HG03342 (cell line): ENCODE measurements at regions not wholly inside any gene's neighbourhood (a gene's known extent, or its start where the extent isn't known, plus 50 kb on each side); places are given as distances from the start of the nearest gene placed in this dataset.
A peak's percentile ranks its signal among the peaks of the same experiment; 100 is the strongest.
"Not testable (repeated sequence)": the region's sequence is repeated elsewhere in the genome, so short reads cannot be mapped to it uniquely, and the experiment has no call there.

Source experiments
- ATAC-seq: cut with Tn5 transposase; IDR thresholded peaks from one replicate; pipeline ENCODE4 v1.9.1; 2021; ENCODE audit warnings: mild to moderate bottlenecking, moderate library complexity; ENCODE audit not compliant: unreplicated experiment

DNA sequence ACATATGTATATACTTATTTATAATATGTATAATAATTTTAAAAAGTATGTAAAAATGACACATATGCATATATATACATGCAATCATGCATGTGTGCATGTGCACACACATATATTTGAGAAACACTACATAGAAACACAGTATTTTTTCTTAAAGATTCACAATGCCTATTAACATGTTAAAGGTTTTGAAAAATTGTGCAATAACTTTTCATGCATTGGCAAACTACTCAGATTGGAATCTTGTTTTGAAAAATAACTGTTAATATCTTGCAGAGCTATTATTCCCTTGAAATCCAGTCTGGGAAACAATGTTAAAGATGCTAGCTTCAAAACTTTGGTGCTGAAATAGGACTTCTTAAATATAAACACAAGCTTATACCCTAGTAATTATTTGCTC lies 256.2 kb upstream of the P2RY1 start:
- ATAC-seq, result no peak

DNA sequence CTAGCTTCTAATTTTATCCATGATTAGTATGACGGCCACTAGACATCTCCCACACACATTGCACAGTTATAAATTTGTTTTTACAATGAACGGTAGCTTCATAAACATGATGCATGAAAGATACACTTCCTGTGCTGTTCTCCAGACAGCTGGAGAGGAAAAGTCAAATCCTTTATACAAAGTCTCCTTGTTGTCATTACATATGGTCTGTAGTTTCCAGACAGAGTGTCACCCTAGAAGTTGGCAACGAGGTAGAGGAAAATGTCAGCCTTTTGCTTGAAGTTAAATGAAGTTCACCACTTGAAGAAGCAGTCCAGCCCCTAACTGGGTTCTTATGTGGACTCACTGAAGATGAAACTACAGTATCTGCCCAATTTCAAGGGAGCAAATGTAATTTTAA lies 253.0 kb upstream of the P2RY1 start:
- ATAC-seq, result no peak

DNA sequence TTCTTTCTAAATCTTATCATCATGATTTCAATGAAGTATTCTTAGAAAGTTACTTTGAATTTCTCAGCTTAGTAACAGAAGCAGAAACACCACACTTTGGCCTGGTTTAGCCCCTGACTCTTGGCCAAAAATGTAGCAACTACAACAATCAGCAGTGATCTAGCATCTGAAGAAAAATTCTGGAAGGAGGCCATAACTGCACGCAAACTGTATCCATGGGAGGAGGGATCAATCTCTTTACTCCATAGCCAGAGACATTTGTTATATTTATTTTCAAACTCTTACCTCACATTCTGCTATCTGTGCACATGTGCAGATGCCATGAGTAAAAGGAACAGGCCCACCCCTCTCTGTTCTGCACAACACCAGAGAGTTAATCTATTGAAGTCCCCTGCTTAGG lies 251.0 kb upstream of the P2RY1 start:
- no peak for ATAC-seq

DNA sequence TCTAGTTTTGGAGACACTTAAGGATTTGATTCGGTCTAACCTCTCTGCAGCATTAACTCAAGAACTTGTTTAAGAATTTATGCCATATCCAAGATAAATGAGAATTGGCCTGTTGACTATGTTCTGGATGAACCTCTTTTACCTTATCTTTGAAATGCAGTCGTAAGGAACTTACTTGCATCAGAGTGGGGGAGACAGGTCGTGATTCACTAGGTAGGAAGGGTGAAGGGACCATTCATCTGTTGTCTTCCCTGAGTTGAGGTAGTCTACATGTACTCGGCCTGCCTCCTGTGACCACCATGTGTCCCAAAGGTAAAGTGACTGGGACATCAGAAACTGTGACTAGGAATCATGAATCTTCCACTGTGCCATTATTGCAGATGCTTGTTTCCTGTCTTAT lies 248.0 kb upstream of the P2RY1 start:
- ATAC-seq, result no peak

DNA sequence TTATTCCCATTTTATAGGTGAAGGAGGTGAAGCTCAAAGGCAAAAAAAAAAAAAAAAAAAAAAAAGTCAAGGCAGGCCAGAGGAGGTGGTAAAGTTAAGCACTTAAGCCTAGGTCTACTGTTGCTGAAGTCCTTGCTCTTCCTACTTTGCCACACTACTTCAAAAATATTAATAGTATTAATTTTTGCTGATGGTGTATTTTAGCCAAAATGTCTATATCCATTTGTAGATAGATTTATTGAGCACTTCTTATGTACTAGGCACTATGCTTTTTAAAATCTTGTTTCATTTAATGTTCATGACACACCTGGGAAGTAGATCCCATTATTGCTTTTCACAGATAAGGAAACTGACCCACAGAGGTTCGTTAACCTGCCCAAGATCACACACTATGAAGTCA lies 247.1 kb upstream of the P2RY1 start:
- ATAC-seq, result no peak

DNA sequence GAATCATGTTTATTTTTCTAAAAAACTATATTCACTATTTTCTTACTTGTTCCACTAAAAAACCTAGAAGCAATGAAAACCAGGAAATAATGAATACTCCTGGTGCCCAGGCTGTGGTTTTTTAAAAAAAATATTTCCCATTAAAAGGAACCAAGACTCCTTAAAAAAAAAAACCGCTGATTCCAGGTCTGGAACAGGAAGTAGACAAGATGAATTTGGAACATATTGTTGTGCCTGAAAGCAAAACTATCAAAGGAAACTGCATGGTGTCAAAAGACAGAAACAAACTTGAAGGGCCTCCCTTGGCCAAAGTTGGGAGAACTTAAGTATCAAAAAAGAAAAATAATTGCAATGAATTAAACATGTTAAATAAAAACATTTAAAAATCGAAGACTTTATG lies 245.3 kb upstream of the P2RY1 start:
- no peak for ATAC-seq

DNA sequence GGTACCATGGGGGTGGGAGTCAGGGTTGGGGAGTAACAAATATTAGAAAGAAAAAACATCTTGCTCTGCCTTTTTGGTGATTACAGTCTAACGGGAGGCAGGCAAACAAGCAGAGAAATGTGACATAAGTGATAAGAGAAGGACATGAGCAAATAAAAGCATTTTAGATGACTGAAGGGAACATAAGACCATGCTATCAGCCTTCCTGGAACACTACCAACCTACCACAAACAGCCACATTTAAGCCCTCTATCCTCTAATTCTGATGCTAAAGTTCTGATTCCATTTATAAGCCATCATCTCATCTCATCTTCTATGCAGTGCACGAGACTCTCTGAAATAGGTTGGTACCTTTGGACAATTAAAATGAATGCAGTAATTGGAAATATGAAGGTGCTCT lies 243.4 kb upstream of the P2RY1 start:
- no peak for ATAC-seq

DNA sequence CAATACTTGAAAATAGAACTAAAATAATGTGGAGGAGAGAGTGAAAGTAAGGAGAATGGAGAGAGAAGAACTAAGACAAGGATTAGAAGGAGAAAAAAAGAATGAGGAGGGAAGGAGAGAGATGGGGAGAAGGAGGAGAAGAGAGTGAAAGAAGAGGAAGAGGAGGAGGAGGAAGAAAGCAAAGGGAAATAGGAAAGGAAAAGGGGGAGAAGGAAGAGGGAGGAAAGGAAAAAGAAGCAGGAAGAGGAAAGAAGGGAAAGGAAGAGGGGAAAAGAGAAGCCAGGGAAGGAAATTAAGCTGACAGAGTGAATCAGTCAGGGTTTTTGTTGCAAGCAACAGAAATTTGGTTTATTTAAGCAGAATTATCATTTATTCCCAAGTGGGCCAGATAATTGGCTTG lies 241.7 kb upstream of the P2RY1 start:
- no peak for ATAC-seq

DNA sequence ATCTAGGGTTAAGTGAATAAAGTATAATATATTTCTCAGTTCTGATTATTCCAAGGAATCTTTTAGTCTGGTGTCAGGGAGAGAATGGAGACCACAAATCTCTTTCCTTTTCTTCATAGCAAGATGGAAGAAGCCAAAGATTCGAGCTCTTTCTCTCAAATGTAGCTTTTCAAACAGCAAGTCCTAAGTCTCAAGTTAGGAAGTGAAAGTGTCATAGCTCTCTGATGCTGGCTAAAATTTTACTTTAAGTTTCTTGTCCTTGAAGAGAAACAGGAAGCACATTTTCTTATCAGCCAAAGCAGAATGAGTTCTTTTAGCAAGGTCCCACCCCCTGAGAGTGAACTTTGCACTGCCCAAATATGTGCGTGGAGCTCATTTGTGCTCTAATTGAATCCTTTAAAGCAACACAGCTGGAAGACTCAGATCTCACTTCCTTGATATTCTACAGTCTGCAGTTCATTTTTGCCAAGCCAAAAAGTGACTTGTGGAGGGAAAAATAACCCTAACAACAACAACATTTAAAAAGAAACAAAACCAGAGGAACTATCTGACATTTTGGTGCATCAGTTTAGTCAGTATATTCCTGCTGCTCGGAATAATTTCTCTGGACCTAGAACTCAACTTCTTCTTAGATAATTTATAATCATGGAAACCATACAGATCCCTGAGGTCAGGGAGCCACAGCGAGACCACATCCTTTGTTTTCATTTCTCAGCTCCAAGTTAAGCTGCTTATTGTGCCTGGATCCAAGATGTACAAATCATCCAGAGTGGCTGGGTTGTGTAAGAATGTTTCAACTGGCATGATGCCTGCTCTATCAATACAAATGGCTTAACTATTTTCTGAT lies 238.7 kb upstream of the P2RY1 start:
- ATAC-seq, result peak; percentile 100

DNA sequence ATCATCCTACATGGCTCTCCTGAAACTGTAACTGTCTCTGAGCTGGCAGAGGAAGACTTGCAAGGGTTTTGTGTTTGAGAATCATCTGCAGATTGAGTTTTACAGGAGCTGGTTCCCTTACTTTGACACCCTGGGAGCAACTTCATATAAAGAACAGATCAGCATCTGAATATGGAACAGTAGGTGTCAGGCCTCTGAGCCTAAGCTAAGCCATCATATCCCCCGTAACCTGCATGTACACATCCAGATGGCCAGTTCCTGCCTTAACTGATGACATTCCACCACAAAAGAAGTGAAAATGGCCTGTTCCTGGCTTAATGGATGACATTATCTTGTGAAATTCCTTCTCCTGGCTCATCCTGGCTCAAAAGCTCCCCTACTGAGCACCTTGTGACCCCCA lies 238.1 kb upstream of the P2RY1 start:
- ATAC-seq, result not testable (repeated sequence)

DNA sequence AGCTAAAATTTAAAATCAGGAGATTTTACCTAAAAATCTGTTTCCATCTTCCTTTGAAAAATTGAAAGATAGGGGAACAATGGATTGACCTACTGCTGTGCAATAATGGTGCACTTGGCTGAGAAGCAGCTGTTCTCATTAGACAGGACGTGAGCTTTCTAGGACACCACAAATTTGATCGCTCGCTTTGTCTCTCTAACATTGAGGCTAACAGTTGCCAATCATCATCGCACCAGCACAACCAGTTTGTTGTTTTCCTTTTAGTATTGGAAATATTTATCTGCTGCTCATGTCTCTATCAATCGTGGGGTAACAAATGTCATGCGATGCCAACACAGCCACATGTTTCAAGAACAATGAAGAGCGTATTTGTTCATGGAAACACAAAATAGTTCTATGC lies 228.8 kb upstream of the P2RY1 start:
- ATAC-seq, result no peak

DNA sequence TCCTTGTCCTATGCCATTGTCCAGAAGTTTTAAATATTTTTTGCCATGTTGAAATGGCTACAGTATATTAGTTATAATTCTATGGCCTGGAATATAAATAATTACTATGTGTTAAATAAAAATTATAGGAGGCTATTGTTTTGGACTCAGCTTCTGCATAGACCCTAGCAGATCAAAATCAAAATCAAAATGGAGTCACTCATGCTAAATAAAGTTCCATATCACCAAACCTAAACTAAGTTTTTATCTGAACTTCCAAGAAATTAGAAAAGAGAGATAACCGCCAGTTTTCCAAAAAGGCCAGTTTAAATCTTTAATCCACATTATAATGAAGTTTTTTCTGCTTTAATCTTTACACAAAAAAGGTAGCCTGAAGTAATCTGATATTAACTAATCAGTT lies 227.8 kb upstream of the P2RY1 start:
- no peak for ATAC-seq

DNA sequence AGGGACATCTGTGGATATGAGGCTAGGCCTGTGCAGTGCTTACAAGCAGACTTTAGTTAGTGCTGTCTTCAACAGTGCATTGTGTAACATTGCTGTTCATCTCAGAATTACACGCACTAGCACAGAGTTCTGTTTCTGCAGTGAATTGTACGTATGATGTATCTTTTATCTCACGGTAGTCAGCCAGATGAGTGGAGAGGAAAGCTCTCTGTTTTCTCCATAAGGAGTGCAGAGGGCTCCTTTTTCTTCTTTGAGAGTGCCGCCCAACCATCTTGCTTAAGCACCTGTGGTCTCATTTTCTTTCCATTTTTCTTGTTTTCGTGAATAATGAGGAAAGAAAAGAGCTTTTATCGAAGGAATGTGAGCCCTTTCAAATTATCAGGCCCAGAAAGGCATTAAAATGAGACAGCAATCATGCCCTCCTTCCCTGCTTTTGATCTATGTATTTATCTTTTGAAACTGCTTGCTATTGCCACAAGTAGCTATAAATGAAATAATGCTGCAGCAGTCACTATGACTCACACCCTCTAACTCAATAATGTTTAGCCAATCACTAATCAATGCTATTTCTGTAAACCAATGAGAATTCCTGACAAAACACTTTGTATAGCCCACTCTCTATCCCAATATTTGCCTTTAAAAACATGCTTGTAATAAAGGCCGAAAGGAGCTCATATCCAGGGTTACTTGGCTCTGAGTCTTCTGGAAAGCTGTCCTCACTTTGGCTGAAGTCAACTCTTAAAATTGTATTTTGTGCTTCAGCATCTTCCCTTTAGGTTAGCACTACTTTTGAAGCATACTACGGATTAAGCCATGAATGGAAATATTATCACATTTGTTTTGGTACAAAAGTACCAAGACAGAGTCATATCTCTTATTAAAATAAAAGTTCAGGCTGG lies 226.0 kb upstream of the P2RY1 start:
- ATAC-seq, result no peak

DNA sequence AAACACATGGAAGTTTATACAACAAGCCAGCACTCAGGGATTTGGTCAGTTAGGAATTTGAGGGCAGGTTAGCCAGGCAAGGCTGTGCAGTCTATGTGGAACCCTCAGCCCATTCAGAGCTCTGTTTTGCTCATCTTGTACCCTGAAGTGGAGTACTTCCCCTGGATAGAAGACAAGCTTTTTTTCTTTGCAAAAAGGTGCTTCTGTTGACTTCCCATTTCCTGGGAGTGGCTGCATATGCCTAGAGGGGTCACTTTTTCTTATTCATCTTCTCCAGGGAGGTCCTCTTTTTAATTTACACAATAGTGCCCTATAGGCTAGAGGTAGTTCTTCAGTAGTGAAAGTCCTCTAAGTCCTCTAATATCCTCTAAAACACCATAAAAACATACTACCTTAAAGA lies 225.0 kb upstream of the P2RY1 start:
- ATAC-seq, result no peak

DNA sequence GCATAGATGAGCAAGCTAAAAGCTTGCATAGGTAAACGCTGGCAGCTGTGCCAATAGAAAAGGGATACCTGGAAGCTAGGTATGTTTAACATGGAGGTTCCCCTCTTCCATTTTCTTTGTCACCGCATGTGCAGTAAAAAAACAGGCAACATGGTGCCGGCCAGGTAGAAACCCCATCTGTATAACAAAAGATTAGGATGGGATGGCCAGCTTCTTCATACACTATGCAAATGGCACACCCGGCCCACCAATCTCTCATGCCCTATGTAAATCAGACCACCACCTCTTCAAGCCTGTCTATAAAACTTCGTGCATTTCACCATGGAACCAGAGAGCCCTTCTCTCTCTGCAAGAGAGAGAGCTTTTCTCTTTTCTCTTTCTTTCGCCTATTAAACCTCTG lies 224.3 kb upstream of the P2RY1 start:
- no peak for ATAC-seq

DNA sequence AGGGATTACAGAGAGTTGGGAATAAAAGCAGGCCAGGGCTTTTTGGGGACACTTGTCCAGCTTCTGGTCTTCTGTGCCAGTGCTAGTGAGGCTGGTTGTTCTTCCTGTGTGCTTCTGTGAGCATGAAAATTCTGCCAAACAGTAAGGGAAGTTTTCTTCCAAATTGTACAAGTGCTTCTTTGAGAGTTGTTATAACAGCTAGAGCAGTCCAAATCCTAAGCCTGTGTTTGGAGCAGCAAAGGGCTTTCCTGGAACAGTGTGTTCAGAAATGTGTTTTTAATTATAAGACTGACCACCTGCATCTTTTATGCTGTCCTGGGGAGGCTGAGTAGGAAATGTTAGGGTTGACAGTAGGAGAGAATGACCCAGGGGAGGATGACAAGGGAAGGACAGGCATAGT lies 223.0 kb upstream of the P2RY1 start:
- no peak for ATAC-seq

DNA sequence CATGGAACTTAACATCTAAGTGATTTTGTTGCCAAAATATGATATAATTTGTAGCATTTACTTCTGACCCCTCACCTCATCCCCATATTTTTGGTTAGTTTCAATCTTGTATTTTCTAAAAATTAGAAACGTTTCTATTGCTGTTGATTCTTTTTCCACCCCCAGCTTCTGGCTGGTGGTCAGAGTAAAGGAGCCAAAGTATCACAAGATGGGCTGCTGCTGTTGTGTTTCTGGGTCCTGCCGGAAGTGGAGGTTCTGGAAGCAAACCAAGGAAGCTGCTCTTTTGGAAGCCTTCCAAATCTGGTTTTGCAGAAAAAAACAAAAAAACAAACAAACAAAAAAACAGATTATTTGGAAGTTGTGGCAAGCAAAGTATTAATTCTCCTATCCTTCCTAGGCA lies 221.1 kb upstream of the P2RY1 start:
- ATAC-seq, result no peak

DNA sequence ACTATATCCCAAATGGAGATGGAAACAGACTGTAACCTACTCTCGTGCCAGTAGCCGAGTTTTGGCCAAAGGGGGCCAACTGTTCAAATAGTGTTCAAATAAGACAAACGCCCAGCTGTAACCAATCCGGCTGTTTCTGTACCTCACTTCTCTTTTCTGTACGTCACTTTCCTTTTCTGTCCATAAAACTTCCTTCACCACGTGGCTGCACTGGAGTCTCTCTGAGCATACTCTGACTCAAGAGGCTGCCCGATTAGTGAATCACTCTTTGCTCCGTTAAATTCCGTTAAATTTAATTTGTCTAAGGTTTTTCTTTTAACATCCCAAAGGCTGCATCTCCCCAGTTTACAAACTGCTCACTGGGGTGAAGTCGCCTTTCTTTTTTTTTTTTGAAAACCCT lies 219.2 kb upstream of the P2RY1 start:
- no peak for ATAC-seq

DNA sequence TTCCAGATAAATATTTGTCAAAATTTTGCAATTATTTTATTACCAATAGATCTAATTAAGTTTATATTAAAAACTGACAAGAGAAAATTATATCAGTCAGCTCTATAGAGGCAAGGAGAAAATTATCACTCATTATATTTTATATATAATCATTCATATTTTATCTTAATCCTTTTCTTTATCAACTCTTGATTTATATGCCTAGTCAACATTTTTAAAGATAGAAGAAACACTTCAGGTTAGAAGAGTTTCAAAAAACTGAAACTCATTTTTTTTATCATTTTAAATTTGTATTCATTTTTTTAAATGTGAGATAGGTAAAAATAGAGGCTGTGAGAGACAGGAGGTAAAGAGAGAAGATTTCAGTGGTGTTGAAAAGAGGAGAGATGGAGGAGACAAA lies 217.3 kb upstream of the P2RY1 start:
- ATAC-seq, result no peak

DNA sequence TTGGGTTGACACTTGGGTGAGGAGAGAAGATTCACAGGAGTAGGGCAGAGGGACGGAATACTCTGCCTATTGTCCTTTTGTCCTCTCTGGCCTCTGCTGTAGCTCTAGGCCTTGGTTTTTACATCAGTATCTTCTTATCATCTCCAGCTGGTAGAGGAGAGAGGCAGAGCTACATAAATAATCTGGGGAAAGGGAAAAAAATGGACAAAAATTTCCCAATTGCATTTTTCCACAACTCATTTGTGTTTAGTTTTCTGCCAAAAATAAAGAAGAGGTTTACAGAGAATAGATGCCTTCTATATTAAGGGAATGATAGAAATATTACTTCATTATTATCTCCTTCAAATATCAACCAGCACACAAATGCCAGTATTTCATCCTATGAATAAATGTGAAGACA lies 216.4 kb upstream of the P2RY1 start:
- no peak for ATAC-seq

DNA sequence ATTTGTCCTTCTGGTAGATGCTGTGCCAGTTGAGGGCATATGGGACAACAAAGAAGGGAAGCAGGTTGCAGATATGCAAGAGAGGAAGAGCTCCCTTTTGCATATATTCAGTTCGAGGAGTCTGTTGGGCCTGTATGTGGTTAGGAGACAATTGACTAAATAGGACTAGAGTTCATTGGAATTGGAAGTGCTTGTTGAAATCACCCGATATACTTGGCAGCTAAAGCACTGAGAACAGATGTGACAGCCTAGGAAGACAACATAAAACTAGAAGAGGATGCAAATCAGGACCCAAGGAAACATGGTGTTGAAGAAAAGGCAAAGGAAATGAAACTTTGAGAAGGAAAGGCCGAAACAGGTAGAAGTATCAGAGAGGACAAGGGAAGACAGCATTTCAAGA lies 215.2 kb upstream of the P2RY1 start:
- ATAC-seq, result no peak

DNA sequence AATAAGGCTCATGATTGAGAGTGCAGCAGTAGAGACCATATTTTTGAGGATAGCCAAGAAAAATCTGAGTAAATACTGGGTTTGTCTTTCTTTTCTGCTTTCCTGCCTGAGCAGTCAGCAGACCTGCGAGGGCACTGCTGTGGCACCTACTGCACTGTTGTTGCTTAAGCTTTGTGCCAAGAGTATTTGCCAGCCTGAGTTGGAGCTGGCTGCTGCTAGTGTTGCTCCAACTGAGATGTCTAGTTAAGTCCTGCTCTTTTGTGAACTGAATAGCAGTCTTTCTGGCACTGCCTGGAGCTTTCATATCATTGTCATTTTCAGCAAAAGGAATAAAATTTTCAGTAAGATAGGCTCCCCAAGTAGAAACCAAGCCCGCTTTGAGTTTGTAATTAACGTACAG lies 214.5 kb upstream of the P2RY1 start:
- no peak for ATAC-seq
